ENCODE measurements at regions not wholly inside any gene's neighbourhood (a gene's known extent, or its start where the extent isn't known, plus 50 kb on each side); places are given as distances from the start of the nearest gene placed in this dataset.
A peak's percentile ranks its signal among the peaks of the same experiment; 100 is the strongest.

DNA sequence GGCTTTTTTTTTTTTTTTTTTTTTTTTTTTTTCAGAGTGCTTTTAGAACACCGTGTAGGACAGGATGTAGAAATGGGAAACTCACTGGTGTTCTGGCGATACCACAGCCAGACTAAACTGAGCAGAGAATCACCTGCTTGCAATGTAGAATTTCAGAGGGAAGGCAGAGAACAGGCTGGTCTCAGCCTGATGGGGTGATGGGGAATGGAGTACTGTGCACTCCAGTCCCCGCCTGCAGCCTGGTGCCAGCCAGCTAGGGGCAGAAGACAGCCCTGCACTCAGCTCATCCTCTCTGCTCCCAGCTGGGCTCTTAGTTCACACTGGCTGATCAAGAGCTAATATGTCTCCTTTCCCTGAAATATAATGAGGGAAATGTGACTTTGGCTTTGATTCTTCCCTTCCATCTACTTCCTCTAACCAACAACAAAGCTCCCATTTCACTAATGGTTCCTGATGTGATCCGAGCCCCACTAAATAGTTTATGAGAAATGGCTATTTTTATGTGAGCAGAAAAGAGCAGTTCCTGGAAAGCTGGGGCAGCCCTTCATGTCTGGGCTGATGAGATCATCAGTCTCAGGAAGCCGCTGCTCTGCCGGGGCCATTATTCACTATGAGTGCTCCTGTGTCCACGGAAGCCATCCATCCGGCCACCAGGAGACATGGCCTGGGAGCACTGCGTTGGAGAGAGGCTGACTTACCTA, 209.7 kb downstream of the GADD45G start (continued):
- TF ChIP-seq, protein P1, sequence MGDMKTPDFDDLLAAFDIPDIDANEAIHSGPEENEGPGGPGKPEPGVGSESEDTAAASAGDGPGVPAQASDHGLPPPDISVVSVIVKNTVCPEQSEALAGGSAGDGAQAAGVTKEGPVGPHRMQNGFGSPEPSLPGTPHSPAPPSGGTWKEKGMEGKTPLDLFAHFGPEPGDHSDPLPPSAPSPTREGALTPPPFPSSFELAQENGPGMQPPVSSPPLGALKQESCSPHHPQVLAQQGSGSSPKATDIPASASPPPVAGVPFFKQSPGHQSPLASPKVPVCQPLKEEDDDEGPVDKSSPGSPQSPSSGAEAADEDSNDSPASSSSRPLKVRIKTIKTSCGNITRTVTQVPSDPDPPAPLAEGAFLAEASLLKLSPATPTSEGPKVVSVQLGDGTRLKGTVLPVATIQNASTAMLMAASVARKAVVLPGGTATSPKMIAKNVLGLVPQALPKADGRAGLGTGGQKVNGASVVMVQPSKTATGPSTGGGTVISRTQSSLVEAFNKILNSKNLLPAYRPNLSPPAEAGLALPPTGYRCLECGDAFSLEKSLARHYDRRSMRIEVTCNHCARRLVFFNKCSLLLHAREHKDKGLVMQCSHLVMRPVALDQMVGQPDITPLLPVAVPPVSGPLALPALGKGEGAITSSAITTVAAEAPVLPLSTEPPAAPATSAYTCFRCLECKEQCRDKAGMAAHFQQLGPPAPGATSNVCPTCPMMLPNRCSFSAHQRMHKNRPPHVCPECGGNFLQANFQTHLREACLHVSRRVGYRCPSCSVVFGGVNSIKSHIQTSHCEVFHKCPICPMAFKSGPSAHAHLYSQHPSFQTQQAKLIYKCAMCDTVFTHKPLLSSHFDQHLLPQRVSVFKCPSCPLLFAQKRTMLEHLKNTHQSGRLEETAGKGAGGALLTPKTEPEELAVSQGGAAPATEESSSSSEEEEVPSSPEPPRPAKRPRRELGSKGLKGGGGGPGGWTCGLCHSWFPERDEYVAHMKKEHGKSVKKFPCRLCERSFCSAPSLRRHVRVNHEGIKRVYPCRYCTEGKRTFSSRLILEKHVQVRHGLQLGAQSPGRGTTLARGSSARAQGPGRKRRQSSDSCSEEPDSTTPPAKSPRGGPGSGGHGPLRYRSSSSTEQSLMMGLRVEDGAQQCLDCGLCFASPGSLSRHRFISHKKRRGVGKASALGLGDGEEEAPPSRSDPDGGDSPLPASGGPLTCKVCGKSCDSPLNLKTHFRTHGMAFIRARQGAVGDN (IDR thresholded peaks at IDR 0.05): 0 out of 2 replicates have a peak, but pooled peaks have one; percentile 10
- TF ChIP-seq, protein P2, sequence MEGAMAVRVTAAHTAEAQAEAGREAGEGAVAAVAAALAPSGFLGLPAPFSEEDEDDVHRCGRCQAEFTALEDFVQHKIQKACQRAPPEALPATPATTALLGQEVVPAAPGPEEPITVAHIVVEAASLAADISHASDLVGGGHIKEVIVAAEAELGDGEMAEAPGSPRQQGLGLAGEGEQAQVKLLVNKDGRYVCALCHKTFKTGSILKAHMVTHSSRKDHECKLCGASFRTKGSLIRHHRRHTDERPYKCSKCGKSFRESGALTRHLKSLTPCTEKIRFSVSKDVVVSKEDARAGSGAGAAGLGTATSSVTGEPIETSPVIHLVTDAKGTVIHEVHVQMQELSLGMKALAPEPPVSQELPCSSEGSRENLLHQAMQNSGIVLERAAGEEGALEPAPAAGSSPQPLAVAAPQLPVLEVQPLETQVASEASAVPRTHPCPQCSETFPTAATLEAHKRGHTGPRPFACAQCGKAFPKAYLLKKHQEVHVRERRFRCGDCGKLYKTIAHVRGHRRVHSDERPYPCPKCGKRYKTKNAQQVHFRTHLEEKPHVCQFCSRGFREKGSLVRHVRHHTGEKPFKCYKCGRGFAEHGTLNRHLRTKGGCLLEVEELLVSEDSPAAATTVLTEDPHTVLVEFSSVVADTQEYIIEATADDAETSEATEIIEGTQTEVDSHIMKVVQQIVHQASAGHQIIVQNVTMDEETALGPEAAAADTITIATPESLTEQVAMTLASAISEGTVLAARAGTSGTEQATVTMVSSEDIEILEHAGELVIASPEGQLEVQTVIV (IDR thresholded peaks at IDR 0.05; ENCODE audit: borderline replicate concordance, partially characterized antibody): no peak
- TF ChIP-seq NR2C2 (IDR thresholded peaks at IDR 0.05; ENCODE audit: borderline replicate concordance, control insufficient read depth, insufficient read length, low read depth): no peak
- TF ChIP-seq WRNIP1 (IDR thresholded peaks at IDR 0.05; ENCODE audit: borderline replicate concordance, low read depth, low read length): no peak
- TF ChIP-seq ETV6 (conservative IDR thresholded peaks at IDR 0.05 in 1 of 2, IDR thresholded peaks at IDR 0.05 in 1 of 2; ENCODE audit: borderline replicate concordance in 1 of 2, low read depth in 1 of 2): no peak
- TF ChIP-seq, protein P3, sequence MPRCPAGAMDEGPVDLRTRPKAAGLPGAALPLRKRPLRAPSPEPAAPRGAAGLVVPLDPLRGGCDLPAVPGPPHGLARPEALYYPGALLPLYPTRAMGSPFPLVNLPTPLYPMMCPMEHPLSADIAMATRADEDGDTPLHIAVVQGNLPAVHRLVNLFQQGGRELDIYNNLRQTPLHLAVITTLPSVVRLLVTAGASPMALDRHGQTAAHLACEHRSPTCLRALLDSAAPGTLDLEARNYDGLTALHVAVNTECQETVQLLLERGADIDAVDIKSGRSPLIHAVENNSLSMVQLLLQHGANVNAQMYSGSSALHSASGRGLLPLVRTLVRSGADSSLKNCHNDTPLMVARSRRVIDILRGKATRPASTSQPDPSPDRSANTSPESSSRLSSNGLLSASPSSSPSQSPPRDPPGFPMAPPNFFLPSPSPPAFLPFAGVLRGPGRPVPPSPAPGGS (IDR thresholded peaks at IDR 0.05; ENCODE audit: borderline replicate concordance, insufficient read depth, low read depth, low read length, poor library complexity, severe bottlenecking): no peak
- peak; percentile 78 for TF ChIP-seq ZNF384 (IDR thresholded peaks at IDR 0.05; ENCODE audit: borderline replicate concordance, low read depth, low read length)
